HepG2 (cell line): ENCODE measurements at regions not wholly inside any gene's neighbourhood (a gene's known extent, or its start where the extent isn't known, plus 50 kb on each side); places are given as distances from the start of the nearest gene placed in this dataset.

ENCODE experiments used
- ATRX ChIP-seq: sonication (generic); formaldehyde crosslinking; IDR thresholded peaks from 2 replicates; pipeline ENCODE4 v1.4.0; 2020; ENCODE audit warnings: missing genetic modification reagents, borderline replicate concordance
- EP300 ChIP-seq, 3 experiments: sonication (generic) in 1 of 3; formaldehyde crosslinking in 1 of 3; IDR thresholded peaks; 2 replicates each; pipeline versions ENCODE4 v1.5.1 to v1.6.1; 2011 to 2020; ENCODE audit warnings: low read depth in 2 of 3, low read length in 2 of 3, borderline replicate concordance in 1 of 3, improper control_type of control experiment in 1 of 3, mild to moderate bottlenecking in 1 of 3, missing genetic modification reagents in 1 of 3, moderate library complexity in 1 of 3
- ESRRA ChIP-seq: sonication (generic); formaldehyde crosslinking; IDR thresholded peaks from 2 replicates; pipeline ENCODE4 v1.5.1; 2020; ENCODE audit warnings: mild to moderate bottlenecking, low read depth, missing genetic modification reagents
- ETV5 ChIP-seq: IDR thresholded peaks from 2 replicates; pipeline ENCODE4 v1.6.1; 2018; ENCODE audit warnings: missing biosample characterization, missing genetic modification reagents, inconsistent platforms, borderline replicate concordance
- ETV6 ChIP-seq: sonication (generic); formaldehyde crosslinking; conservative IDR thresholded peaks from 2 replicates; pipeline ENCODE4 v1.4.0; 2020; ENCODE audit warnings: missing genetic modification reagents
- GZF1 ChIP-seq: sonication (generic); formaldehyde crosslinking; IDR thresholded peaks from 2 replicates; pipeline ENCODE4 v1.5.1; 2020; ENCODE audit warnings: mild to moderate bottlenecking, missing genetic modification reagents
- KLF11 ChIP-seq: IDR thresholded peaks from 2 replicates; pipeline ENCODE4 v1.6.1; 2016; ENCODE audit warnings: missing compliant biosample characterization
- KLF15 ChIP-seq: sonication (generic); formaldehyde crosslinking; IDR thresholded peaks from 2 replicates; pipeline ENCODE4 v1.8.1; 2023; ENCODE audit warnings: borderline replicate concordance, mild to moderate bottlenecking, inconsistent platforms, missing genetic modification reagents, mixed read lengths
- NBN ChIP-seq: fragments of 450-650 bp; conservative IDR thresholded peaks from 2 replicates; pipeline ENCODE4 v1.6.1; 2017
- NCOA1 ChIP-seq: sonication (generic); formaldehyde crosslinking; IDR thresholded peaks from 2 replicates; pipeline ENCODE4 v1.9.0; 2021; ENCODE audit warnings: missing genetic modification reagents
- NFIC ChIP-seq: IDR thresholded peaks from 2 replicates; pipeline ENCODE4 v1.6.1; 2012; ENCODE audit warnings: mild to moderate bottlenecking, low read length, inconsistent platforms
- NFKBIZ ChIP-seq: IDR thresholded peaks from 2 replicates; pipeline ENCODE4 v1.6.1; 2018; ENCODE audit warnings: missing genetic modification reagents, missing compliant biosample characterization
- NONO ChIP-seq, 2 experiments: fragments of 450-650 bp in 1 of 2; sonication (generic) in 1 of 2; formaldehyde crosslinking in 1 of 2; IDR thresholded peaks in 1 of 2; conservative IDR thresholded peaks in 1 of 2; 2 replicates each; pipeline versions ENCODE4 v1.6.1 to v1.8.0; 2017 to 2022; ENCODE audit warnings: mild to moderate bottlenecking in 1 of 2, missing genetic modification reagents in 1 of 2, moderate library complexity in 1 of 2
- NPAS2 ChIP-seq: sonication (generic); formaldehyde crosslinking; IDR thresholded peaks from 2 replicates; pipeline ENCODE4 v1.8.0; 2022; ENCODE audit warnings: mild to moderate bottlenecking, missing genetic modification reagents, borderline replicate concordance
- POGZ ChIP-seq: sonication (generic); formaldehyde crosslinking; IDR thresholded peaks from 2 replicates; pipeline ENCODE4 v1.4.0; 2020; ENCODE audit warnings: mild to moderate bottlenecking, missing genetic modification reagents
- SAP130 ChIP-seq: IDR thresholded peaks from 2 replicates; pipeline ENCODE4 v1.6.1; 2016; ENCODE audit warnings: low read depth
- SMARCC2 ChIP-seq: fragments of 450-650 bp; IDR thresholded peaks from 2 replicates; pipeline ENCODE4 v1.6.1; 2017; ENCODE audit warnings: antibody characterized with exemption, mild to moderate bottlenecking
- SP5 ChIP-seq: IDR thresholded peaks from 2 replicates; pipeline ENCODE4 v1.6.1; 2016; ENCODE audit warnings: low read depth, borderline replicate concordance
- STAG1 ChIP-seq: sonication (generic); formaldehyde crosslinking; IDR thresholded peaks from 2 replicates; pipeline ENCODE4 v1.4.0; 2020; ENCODE audit warnings: missing genetic modification reagents
- ZBTB44 ChIP-seq: sonication (generic); formaldehyde crosslinking; IDR thresholded peaks from 2 replicates; pipeline ENCODE4 v1.4.0; 2020; ENCODE audit warnings: missing genetic modification reagents
- ZNF12 ChIP-seq: sonication (generic); formaldehyde crosslinking; IDR thresholded peaks from 2 replicates; pipeline ENCODE4 v1.5.0; 2020; ENCODE audit warnings: missing genetic modification reagents
- ZNF496 ChIP-seq: sonication (generic); formaldehyde crosslinking; IDR thresholded peaks from 2 replicates; pipeline ENCODE4 v1.8.1; 2023; ENCODE audit warnings: mild to moderate bottlenecking, moderate library complexity, missing genetic modification reagents; ENCODE audit not compliant: insufficient replicate concordance
- ZNF567 ChIP-seq: sonication (generic); formaldehyde crosslinking; IDR thresholded peaks from 2 replicates; pipeline ENCODE4 v1.8.1; 2023; ENCODE audit warnings: mild to moderate bottlenecking, missing genetic modification reagents, borderline replicate concordance
- ZNF619 ChIP-seq: sonication (generic); formaldehyde crosslinking; IDR thresholded peaks from 2 replicates; pipeline ENCODE4 v1.4.0; 2020; ENCODE audit warnings: mild to moderate bottlenecking, missing genetic modification reagents
- ZNF761 ChIP-seq: sonication (generic); formaldehyde crosslinking; conservative IDR thresholded peaks from 2 replicates; pipeline ENCODE4 v1.4.0; 2020; ENCODE audit warnings: mild to moderate bottlenecking, missing genetic modification reagents
- ZNF782 ChIP-seq: sonication (generic); formaldehyde crosslinking; IDR thresholded peaks from 2 replicates; pipeline ENCODE4 v1.4.0; 2020; ENCODE audit warnings: missing genetic modification reagents, mild to moderate bottlenecking, borderline replicate concordance
- ZNF839 ChIP-seq: sonication (generic); formaldehyde crosslinking; IDR thresholded peaks from 2 replicates; pipeline ENCODE4 v1.4.0; 2020; ENCODE audit warnings: missing genetic modification reagents, mild to moderate bottlenecking, borderline replicate concordance
- TF ChIP-seq, protein P1 (sequence below): sonication (generic); formaldehyde crosslinking; IDR thresholded peaks from 2 replicates; pipeline ENCODE4 v1.5.0; 2020; ENCODE audit warnings: missing genetic modification reagents

DNA sequence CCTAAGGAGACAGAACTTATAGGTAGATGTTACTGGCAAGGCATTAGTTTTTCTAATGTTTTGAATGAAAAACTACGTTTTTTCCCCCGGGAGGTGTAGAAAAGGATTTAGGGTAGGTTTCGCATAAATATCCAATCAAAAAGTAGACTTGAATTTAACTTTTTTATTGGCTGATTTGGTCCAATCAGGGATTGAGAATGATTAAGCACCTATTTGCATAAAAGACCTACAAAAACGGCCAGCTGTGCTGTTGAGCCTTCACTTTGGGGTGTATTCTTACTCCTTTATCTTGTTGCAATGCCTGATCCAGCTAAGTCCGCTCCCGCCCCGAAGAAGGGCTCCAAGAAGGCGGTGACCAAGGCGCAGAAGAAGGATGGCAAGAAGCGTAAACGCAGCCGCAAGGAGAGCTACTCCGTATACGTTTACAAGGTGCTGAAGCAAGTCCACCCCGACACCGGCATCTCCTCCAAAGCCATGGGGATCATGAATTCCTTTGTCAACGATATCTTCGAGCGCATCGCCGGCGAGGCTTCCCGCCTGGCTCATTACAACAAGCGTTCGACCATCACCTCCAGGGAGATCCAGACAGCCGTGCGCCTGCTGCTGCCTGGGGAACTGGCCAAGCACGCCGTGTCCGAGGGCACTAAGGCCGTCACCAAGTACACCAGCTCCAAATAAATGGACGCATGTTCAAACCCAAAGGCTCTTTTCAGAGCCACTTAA is 113.5 kb upstream of the BTN3A2 start (continued):
- TF ChIP-seq, protein P1, sequence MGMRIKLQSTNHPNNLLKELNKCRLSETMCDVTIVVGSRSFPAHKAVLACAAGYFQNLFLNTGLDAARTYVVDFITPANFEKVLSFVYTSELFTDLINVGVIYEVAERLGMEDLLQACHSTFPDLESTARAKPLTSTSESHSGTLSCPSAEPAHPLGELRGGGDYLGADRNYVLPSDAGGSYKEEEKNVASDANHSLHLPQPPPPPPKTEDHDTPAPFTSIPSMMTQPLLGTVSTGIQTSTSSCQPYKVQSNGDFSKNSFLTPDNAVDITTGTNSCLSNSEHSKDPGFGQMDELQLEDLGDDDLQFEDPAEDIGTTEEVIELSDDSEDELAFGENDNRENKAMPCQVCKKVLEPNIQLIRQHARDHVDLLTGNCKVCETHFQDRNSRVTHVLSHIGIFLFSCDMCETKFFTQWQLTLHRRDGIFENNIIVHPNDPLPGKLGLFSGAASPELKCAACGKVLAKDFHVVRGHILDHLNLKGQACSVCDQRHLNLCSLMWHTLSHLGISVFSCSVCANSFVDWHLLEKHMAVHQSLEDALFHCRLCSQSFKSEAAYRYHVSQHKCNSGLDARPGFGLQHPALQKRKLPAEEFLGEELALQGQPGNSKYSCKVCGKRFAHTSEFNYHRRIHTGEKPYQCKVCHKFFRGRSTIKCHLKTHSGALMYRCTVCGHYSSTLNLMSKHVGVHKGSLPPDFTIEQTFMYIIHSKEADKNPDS (CRISPR knock-in tag): no peak
- TF ChIP-seq ETV5 (no peak), ZNF12 (CRISPR knock-in tag) (no peak), EP300 (IDR thresholded peaks at IDR 0.05; ENCODE audit: low read depth in 2 of 2, low read length in 2 of 2) (no peak), EP300 (CRISPR knock-in tag; IDR thresholded peaks at IDR 0.05; ENCODE audit: borderline replicate concordance) (no peak), NCOA1 (no peak), STAG1 (CRISPR knock-in tag) (0 out of 2 replicates have a peak, but pooled peaks have one; percentile 9), SAP130 (no peak), ZNF761 (CRISPR knock-in tag) (0 out of 2 replicates have a peak, but pooled peaks have one; percentile 66), NPAS2 (CRISPR knock-in tag) (no peak), POGZ (no peak), ZBTB44 (CRISPR knock-in tag) (no peak), ETV6 (CRISPR knock-in tag) (no peak), KLF11 (CRISPR knock-in tag) (no peak), ZNF496 (CRISPR knock-in tag) (no peak), KLF15 (0 out of 2 replicates have a peak, but pooled peaks have one; percentile 30), NFKBIZ (CRISPR knock-in tag) (no peak), ZNF619 (CRISPR knock-in tag) (0 out of 2 replicates have a peak, but pooled peaks have one; percentile 48), NBN (no peak), ESRRA (CRISPR knock-in tag) (no peak), GZF1 (no peak), NONO (IDR thresholded peaks at IDR 0.05) (no peak), NONO (CRISPR knock-in tag; conservative IDR thresholded peaks at IDR 0.05) (no peak), SP5 (CRISPR knock-in tag) (no peak), SMARCC2 (no peak), ZNF567 (CRISPR knock-in tag) (no peak), ZNF782 (no peak), ATRX (CRISPR knock-in tag) (no peak), ZNF839 (CRISPR knock-in tag) (no peak), NFIC (no peak)
